ENCODE measurements at regions not wholly inside any gene's neighbourhood (a gene's known extent, or its start where the extent isn't known, plus 50 kb on each side); places are given as distances from the start of the nearest gene placed in this dataset.

- H3K9me3 ChIP-seq (replicated peaks; ENCODE audit: control insufficient read depth, insufficient read depth, low read length) = no peaks in the 10 kb centered on the region
- no peak overlapping the region for H3K27ac ChIP-seq (ENCODE audit: control insufficient read depth, insufficient read depth)
- no peaks in the 10 kb centered on the region for H3K79me2 ChIP-seq (ENCODE audit: control insufficient read depth, insufficient read depth, low read length)
- ChIA-PET SMC1A (ENCODE audit: uncharacterized antibody, unreplicated experiment) (no interaction called here), POLR2A (no interaction called here), CTCF (no interaction called here), RAD21 (ENCODE audit: unreplicated experiment) (no interaction called here)
- H4K20me1 ChIP-seq (ENCODE audit: control insufficient read depth, insufficient read depth) = no peaks in the 10 kb centered on the region
- FAIRE-seq (no peak), DNase-seq (ENCODE audit: low read depth, low spot score) (no peak), ATAC-seq (no peak)
- no peak overlapping the region for H3K4me2 ChIP-seq (ENCODE audit: control insufficient read depth, insufficient read depth)
- BruUV-seq (replicated peaks) = no TSS peak
- intact Hi-C loops (cut with micrococcal nuclease; ENCODE audit: unreplicated experiment) (no loop called here), in situ Hi-C loops (cut with MboI) (no loop called here)
- no peaks in the 10 kb centered on the region for H3K36me3 ChIP-seq (ENCODE audit: control insufficient read depth in 2 of 2, insufficient read depth in 2 of 2, low read length in 1 of 2)
- H3K9ac ChIP-seq (ENCODE audit: control insufficient read depth, insufficient read depth, low read length) = no peak overlapping the region
- no peaks in the 10 kb centered on the region for H3K4me1 ChIP-seq (ENCODE audit: control insufficient read depth, insufficient read depth, low read length)
- WGBS (ENCODE audit: insufficient coverage, insufficient replicate concordance, low lambda C conversion rate, missing lambda C conversion rate) = 65% methylated on average over 4 of the region's 4 CpGs
- H3K27me3 ChIP-seq (replicated peaks in 1 of 2; ENCODE audit: control insufficient read depth in 2 of 2, insufficient read depth in 2 of 2, low read length in 1 of 2) = peaks cover 0 to 2% of the 10 kb centered on the region in 2 experiments; a peak in 1 of 4 replicates
- H2AFZ ChIP-seq (ENCODE audit: control insufficient read depth, low read depth, low read length) = no peak overlapping the region
- H3K4me3 ChIP-seq = no peak overlapping the region
- TF ChIP-seq CBX5 (IDR thresholded peaks at IDR 0.05; ENCODE audit: low read depth) (no peak), RBBP5 (conservative IDR thresholded peaks at IDR 0.05) (no peak), PRDM15 (CRISPR knock-in tag; IDR thresholded peaks at IDR 0.05) (no peak), ATF3 (IDR thresholded peaks at IDR 0.05; ENCODE audit: borderline replicate concordance, extremely low read depth, low read depth, low read length) (no peak), IRF3 (IDR thresholded peaks at IDR 0.05) (no peak), CBX3 (IDR thresholded peaks at IDR 0.05; ENCODE audit: borderline replicate concordance, low read depth) (no peak), MAX (IDR thresholded peaks at IDR 0.05; ENCODE audit: low read depth, low read length) (no peak), SP1 (IDR thresholded peaks at IDR 0.05; ENCODE audit: low read depth, low read length) (no peak), MXI1 (IDR thresholded peaks at IDR 0.05; ENCODE audit: low read depth, low read length) (no peak), E2F8 (IDR thresholded peaks at IDR 0.05; ENCODE audit: low read depth, partially characterized antibody) (no peak), ZZZ3 (IDR thresholded peaks at IDR 0.05; ENCODE audit: control insufficient read depth, insufficient read length, low read depth) (no peak), KLF5 (IDR thresholded peaks at IDR 0.05; ENCODE audit: partially characterized antibody) (no peak), MYC (IDR thresholded peaks at IDR 0.05; ENCODE audit: insufficient read depth, insufficient read length, insufficient replicate concordance, low read length, severe bottlenecking) (no peak), POLR2A (IDR thresholded peaks at IDR 0.05; ENCODE audit: low read depth, low read length) (no peak)
Observed at GRCh38 chr2:118582058-118582457, 265.4 kb downstream of the EN1 start.

Measured in GM12878 (cell line).